Spleen (tissue), 11 donors: ENCODE measurements at regions not wholly inside any gene's neighbourhood (a gene's known extent, or its start where the extent isn't known, plus 50 kb on each side); places are given as distances from the start of the nearest gene placed in this dataset.

Experiments
- DNase-seq: peaks from one replicate; pipeline ENCODE4 v3.0.0-alpha.2; 2020
- H3K27ac ChIP-seq, 8 donors: fragments of 200-600 bp; sonication (generic) in 7 of 8; 1 replicate in 4 of 8; 2 replicates in 4 of 8; pipeline versions ENCODE4 v1.5.0 to v1.8.0; 2016 to 2021; ENCODE audit warnings: inconsistent platforms in 4 of 8, mild to moderate bottlenecking in 4 of 8, moderate library complexity in 1 of 8
- H3K27me3 ChIP-seq, 7 donors: fragments of 200-600 bp; sonication (generic) in 6 of 7; replicated peaks in 1 of 7; 1 replicate in 4 of 7; 2 replicates in 3 of 7; pipeline versions ENCODE4 v1.5.0 to v1.8.0; 2016 to 2021; ENCODE audit warnings: inconsistent platforms in 3 of 7, mild to moderate bottlenecking in 1 of 7
- H3K36me3 ChIP-seq, 6 donors: fragments of 200-600 bp; sonication (generic) in 5 of 6; 1 replicate in 4 of 6; 2 replicates in 2 of 6; pipeline versions ENCODE4 v1.5.0 to v1.8.0; 2016 to 2021; ENCODE audit warnings: inconsistent platforms in 2 of 6
- H3K4me1 ChIP-seq, 6 donors: fragments of 200-600 bp; sonication (generic) in 5 of 6; 1 replicate in 3 of 6; 2 replicates in 3 of 6; pipeline versions ENCODE4 v1.5.0 to v1.8.0; 2016 to 2021; ENCODE audit warnings: inconsistent platforms in 3 of 6
- H3K4me3 ChIP-seq, 8 donors: fragments of 200-600 bp; sonication (generic) in 7 of 8; 1 replicate in 4 of 8; 2 replicates in 4 of 8; pipeline versions ENCODE4 v1.5.0 to v1.8.0; 2016 to 2021; ENCODE audit warnings: inconsistent platforms in 4 of 8, mild to moderate bottlenecking in 4 of 8, moderate library complexity in 2 of 8
- H3K9me3 ChIP-seq, 8 donors: fragments of 200-600 bp; sonication (generic) in 7 of 8; 1 replicate in 4 of 8; 2 replicates in 4 of 8; pipeline versions ENCODE4 v1.5.0 to v1.8.0; 2016 to 2021; ENCODE audit warnings: inconsistent platforms in 4 of 8
- CTCF ChIP-seq, 11 experiments: fragments of 200-600 bp in 7 of 11; fragments of 450-650 bp in 4 of 11; sonication (generic) in 4 of 11; IDR thresholded peaks in 8 of 11; conservative IDR thresholded peaks in 3 of 11; 1 replicate in 7 of 11; 2 replicates in 4 of 11; pipeline versions ENCODE4 v1.4.0 to v1.8.0; 2016 to 2021; ENCODE audit warnings: antibody characterized with exemption in 11 of 11, inconsistent platforms in 4 of 11, mild to moderate bottlenecking in 1 of 11
- POLR2A ChIP-seq, 3 donors: fragments of 450-650 bp; IDR thresholded peaks; one replicate each; pipeline ENCODE4 v1.5.1; 2017; ENCODE audit warnings: antibody characterized with exemption in 3 of 3, mild to moderate bottlenecking in 1 of 3
- POLR2AphosphoS5 ChIP-seq, 3 donors: sonication (generic); formaldehyde crosslinking; IDR thresholded peaks; one replicate each; pipeline ENCODE4 v1.5.1; 2017; ENCODE audit warnings: antibody characterized with exemption in 3 of 3
- WGBS, 5 donors: extraction: QIAGEN DNeasy Blood & Tissue Kit in 3 of 5; methylation state at CpG; one replicate each; pipeline versions ENCODE4 v1.1.5 to v1.1.7; 2013 to 2018; 5-methylcytosine and 5-hydroxymethylcytosine counted together
- intact Hi-C: fragments of 100-400 bp; cut with DNase I; formaldehyde crosslinking; loops from one replicate; pipeline ENCODE4 v1.15.0; 2023; ENCODE audit warnings: low total_unique reads
- donor health status: healthy with polysubstance abuse.
- donor health status: DM: no; HTN: no; CAD: no; lungs with moderate emphysema.
- donor health status: DM: no; HTN: no; CAD: no.
- donor health status: Bipolar disorder and iron deficiency.
- donor health status: healthy.
- donor health status: DM: no; HTN: no; CAD: no.
- donor health status: DM: yes; HTN: yes; CAD: no.

DNA sequence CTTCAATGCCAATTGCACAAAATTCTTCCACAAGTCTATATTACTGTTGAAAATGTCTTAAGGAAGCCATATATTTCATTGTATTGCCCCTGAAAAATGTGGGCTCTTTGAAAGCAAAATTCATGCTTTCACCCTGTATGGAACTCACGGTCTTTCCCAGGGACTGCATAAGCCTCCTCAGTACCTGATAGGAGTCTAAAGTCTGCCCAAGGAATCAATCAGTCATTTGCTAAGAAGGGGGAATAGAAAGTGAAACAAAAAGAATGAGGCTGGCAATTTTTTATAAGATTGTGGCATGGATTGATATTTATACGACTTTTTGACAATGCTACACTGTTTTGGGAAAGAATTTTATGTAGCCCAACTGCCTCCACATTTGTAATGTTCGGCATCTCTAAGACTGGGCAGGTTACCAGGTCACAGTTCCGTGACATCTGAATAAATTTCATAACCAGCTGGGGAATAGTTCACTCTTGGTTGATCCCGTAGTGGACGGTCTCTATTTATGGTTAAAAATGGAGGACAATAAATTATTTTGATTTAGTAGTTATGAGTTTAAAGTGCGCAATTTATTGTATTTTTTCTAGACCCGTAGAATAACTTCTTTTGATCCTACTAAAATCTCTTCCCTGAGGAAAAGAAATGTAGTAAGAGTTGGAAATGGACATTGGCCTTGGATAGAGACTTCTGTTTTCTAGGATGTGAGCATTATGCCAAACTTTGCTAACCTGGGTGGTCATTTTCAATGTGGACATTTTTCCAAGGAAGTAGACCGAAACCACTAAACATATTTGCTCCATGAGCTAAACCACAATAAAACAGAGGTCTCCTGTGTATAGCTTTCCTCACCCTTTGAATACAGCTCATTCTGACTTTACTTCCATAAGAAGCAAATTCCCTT is 1585.4 kb downstream of the EFNB2 start:
- intact Hi-C loops, result no loop called here
- Histone ChIP-seq H3K4me3 (no peak overlapping the region), H3K9me3 (no peaks in the 10 kb centered on the region), H3K36me3 (no peaks in the 10 kb centered on the region), H3K4me1 (no peaks in the 10 kb centered on the region), H3K27me3 (no peaks in the 10 kb centered on the region), H3K27ac (no peak overlapping the region)
- no peak for DNase-seq
- TF ChIP-seq POLR2A (IDR thresholded peaks at IDR 0.05), result no peak
- TF ChIP-seq POLR2AphosphoS5 (IDR thresholded peaks at IDR 0.05), result no peak
- TF ChIP-seq CTCF (IDR thresholded peaks at IDR 0.05 in 8 of 11, conservative IDR thresholded peaks at IDR 0.05 in 3 of 11), result no peak
- 82 to 93% (median 85%) methylated on average over 9 of the region's 9 CpGs for WGBS, 5 donors

GRCh38 chr13:104944176-104944575 is 1591.3 kb downstream of the EFNB2 start:
- H3K4me3 ChIP-seq, result no peak overlapping the region
- intact Hi-C loops, result no loop called here
- no peak overlapping the region for H3K27ac ChIP-seq
- TF ChIP-seq POLR2A (IDR thresholded peaks at IDR 0.05) (no peak), CTCF (IDR thresholded peaks at IDR 0.05 in 8 of 11, conservative IDR thresholded peaks at IDR 0.05 in 3 of 11) (no peak), POLR2AphosphoS5 (IDR thresholded peaks at IDR 0.05) (no peak)
- H3K36me3 ChIP-seq, result no peaks in the 10 kb centered on the region
- H3K4me1 ChIP-seq, result no peaks in the 10 kb centered on the region
- no peaks in the 10 kb centered on the region for H3K27me3 ChIP-seq
- H3K9me3 ChIP-seq, result no peaks in the 10 kb centered on the region
- 71 to 93% (median 88%) methylated on average over 2 of the region's 2 CpGs for WGBS, 5 donors
- no peak for DNase-seq

GRCh38 chr13:104943331-104943730 is 1592.1 kb downstream of the EFNB2 start:
- Histone ChIP-seq H3K27ac (no peak overlapping the region), H3K9me3 (no peaks in the 10 kb centered on the region), H3K36me3 (no peaks in the 10 kb centered on the region), H3K4me1 (no peaks in the 10 kb centered on the region), H3K27me3 (no peaks in the 10 kb centered on the region), H3K4me3 (no peak overlapping the region)
- TF ChIP-seq CTCF (IDR thresholded peaks at IDR 0.05 in 8 of 11, conservative IDR thresholded peaks at IDR 0.05 in 3 of 11), result no peak
- intact Hi-C loops, result no loop called here
- no peak for DNase-seq
- 80 to 89% (median 85%) methylated on average over 3 of the region's 3 CpGs for WGBS, 5 donors

DNA sequence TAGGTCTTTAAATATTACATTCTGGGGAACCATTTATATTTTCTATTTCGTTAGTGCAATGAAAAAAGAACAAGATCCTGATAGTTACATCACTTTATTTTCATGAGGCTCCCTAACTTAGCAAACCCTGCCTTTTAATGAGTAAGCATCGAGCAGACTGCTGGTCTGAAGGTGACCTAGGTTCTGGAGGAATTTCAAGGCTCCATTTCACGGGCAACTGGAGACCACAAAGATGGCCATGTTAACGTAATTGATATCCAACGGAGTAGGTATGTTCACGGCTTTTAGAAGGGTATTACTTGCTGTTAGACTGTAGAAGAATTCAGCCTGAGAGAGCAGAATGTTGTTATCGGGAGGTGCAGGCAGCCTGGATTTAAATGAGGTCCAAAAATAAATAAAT is 1597.6 kb downstream of the EFNB2 start:
- WGBS, 5 donors, result 81 to 90% (median 86%) methylated on average over 7 of the region's 7 CpGs

More for the DNA sequence above, 1597.6 kb downstream of the EFNB2 start:
- DNase-seq, result no peak
- intact Hi-C loops, result no loop called here
- H3K27ac ChIP-seq, result no peak overlapping the region
- no peaks in the 10 kb centered on the region for H3K4me1 ChIP-seq
- H3K9me3 ChIP-seq, result peaks cover 0 to 7% (median 0%) of the 10 kb centered on the region in 8 donors
- H3K4me3 ChIP-seq, result no peak overlapping the region
- H3K27me3 ChIP-seq, result no peaks in the 10 kb centered on the region
- no peaks in the 10 kb centered on the region for H3K36me3 ChIP-seq
- TF ChIP-seq POLR2A (IDR thresholded peaks at IDR 0.05) (no peak), CTCF (IDR thresholded peaks at IDR 0.05 in 8 of 11, conservative IDR thresholded peaks at IDR 0.05 in 3 of 11) (no peak)
